Activated T-cell treated with anti-CD3 and anti-CD28 coated beads for 4 hours (primary cell): ENCODE measurements at regions not wholly inside any gene's neighbourhood (a gene's known extent, or its start where the extent isn't known, plus 50 kb on each side); places are given as distances from the start of the nearest gene placed in this dataset.

ENCODE experiments used
- DNase-seq: peaks from one replicate; pipeline ENCODE4 v3.0.0-alpha.2; 2020

GRCh38 chr4:120524237-120524636 lies 398.3 kb downstream of the PRDM5 start:
- DNase-seq: no peak

GRCh38 chr4:120520761-120521160 lies 401.8 kb downstream of the PRDM5 start:
- DNase-seq: no peak

- DNase-seq: no peak
These were observed 404.6 kb downstream of the PRDM5 start for GRCh38 chr4:120517966-120518365.

- no peak for DNase-seq
These were observed 412.8 kb downstream of the PRDM5 start for GRCh38 chr4:120509719-120510118.

- no peak for DNase-seq
These were observed 413.3 kb downstream of the PRDM5 start for GRCh38 chr4:120509222-120509621.

GRCh38 chr4:120508036-120508435 lies 414.5 kb downstream of the PRDM5 start:
- DNase-seq: no peak

GRCh38 chr4:120506536-120506935 lies 416.0 kb downstream of the PRDM5 start:
- DNase-seq: no peak

- DNase-seq: no peak
These were observed 423.8 kb downstream of the PRDM5 start for GRCh38 chr4:120498678-120499077.

- DNase-seq: no peak
These were observed 424.8 kb upstream of the MAD2L1 start for GRCh38 chr4:120491481-120491880.

- no peak for DNase-seq
These were observed 415.1 kb upstream of the MAD2L1 start for GRCh38 chr4:120481756-120482155.

- DNase-seq: no peak
These were observed 405.9 kb upstream of the MAD2L1 start for GRCh38 chr4:120472447-120473131.

GRCh38 chr4:120466429-120466828 lies 399.8 kb upstream of the MAD2L1 start:
- no peak for DNase-seq

GRCh38 chr4:120454788-120455187 lies 388.1 kb upstream of the MAD2L1 start:
- no peak for DNase-seq

GRCh38 chr4:120452536-120452935 lies 385.9 kb upstream of the MAD2L1 start:
- no peak for DNase-seq

- no peak for DNase-seq
These were observed 385.4 kb upstream of the MAD2L1 start for GRCh38 chr4:120452001-120452400.

- no peak for DNase-seq
These were observed 381.1 kb upstream of the MAD2L1 start for GRCh38 chr4:120447774-120448173.

- no peak for DNase-seq
These were observed 379.5 kb upstream of the MAD2L1 start for GRCh38 chr4:120446051-120446567.

GRCh38 chr4:120445186-120445585 lies 378.5 kb upstream of the MAD2L1 start:
- no peak for DNase-seq

- no peak for DNase-seq
These were observed 376.5 kb upstream of the MAD2L1 start for GRCh38 chr4:120443116-120443515.

GRCh38 chr4:120440730-120441129 lies 374.1 kb upstream of the MAD2L1 start:
- no peak for DNase-seq

GRCh38 chr4:120435179-120435578 lies 368.5 kb upstream of the MAD2L1 start:
- DNase-seq: no peak

- no peak for DNase-seq
These were observed 368.1 kb upstream of the MAD2L1 start for GRCh38 chr4:120434756-120435155.

GRCh38 chr4:120432301-120432860 lies 365.7 kb upstream of the MAD2L1 start:
- no peak for DNase-seq

GRCh38 chr4:120431180-120431579 lies 364.5 kb upstream of the MAD2L1 start:
- DNase-seq: no peak

GRCh38 chr4:120418146-120418545 lies 351.5 kb upstream of the MAD2L1 start:
- no peak for DNase-seq
